Choroid plexus epithelial cell (primary cell): ENCODE measurements at regions not wholly inside any gene's neighbourhood (a gene's known extent, or its start where the extent isn't known, plus 50 kb on each side); places are given as distances from the start of the nearest gene placed in this dataset.
A peak's percentile ranks its signal among the peaks of the same experiment; 100 is the strongest.
"Not testable (repeated sequence)": the region's sequence is repeated elsewhere in the genome, so short reads cannot be mapped to it uniquely, and the experiment has no call there.

Source experiments
- DNase-seq: peaks from one replicate; pipeline ENCODE4 v3.0.0-alpha.2; 2010; ENCODE audit warnings: low read depth
- H3K4me3 ChIP-seq: 2 replicates; pipeline ENCODE4 v1.5.1; 2011; ENCODE audit warnings: low read depth, mild to moderate bottlenecking, control low read depth, low read length, moderate library complexity
- TF ChIP-seq, protein P1 (sequence below): conservative IDR thresholded peaks from 2 replicates; pipeline ENCODE4 v1.5.1; 2011; ENCODE audit warnings: low read depth, mild to moderate bottlenecking, control low read depth, inconsistent platforms, low read length, moderate library complexity

DNA sequence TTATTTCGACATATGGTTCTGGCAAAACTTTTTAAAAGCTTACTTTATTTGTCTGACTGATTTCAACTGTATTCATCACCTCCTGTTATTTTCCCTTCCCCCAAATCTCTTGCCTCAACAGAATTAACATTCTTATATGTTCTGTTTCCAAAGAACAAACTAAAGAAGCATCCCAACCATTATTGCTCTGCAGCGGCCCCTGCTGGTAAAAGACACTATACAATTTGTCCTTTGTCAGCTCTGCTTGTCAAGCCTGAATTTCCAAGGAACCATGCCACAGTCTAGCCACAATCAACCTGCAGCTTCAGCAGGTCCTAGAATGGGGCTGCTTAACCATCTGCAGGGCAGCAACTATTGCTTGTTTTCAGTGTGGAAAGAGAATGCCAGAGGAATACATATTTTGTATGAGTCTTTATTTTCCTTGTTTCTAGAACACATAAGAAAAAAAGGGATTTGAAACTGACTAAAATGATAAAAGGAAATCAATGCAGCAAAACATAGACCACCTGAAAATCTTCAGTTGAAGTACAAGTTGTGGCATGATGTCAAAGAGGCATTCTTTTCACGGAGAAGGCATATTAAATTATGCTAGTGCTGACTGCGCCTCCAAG lies 845.3 kb downstream of the DIAPH3 start:
- peak; percentile 77 for DNase-seq
- TF ChIP-seq, protein P1, sequence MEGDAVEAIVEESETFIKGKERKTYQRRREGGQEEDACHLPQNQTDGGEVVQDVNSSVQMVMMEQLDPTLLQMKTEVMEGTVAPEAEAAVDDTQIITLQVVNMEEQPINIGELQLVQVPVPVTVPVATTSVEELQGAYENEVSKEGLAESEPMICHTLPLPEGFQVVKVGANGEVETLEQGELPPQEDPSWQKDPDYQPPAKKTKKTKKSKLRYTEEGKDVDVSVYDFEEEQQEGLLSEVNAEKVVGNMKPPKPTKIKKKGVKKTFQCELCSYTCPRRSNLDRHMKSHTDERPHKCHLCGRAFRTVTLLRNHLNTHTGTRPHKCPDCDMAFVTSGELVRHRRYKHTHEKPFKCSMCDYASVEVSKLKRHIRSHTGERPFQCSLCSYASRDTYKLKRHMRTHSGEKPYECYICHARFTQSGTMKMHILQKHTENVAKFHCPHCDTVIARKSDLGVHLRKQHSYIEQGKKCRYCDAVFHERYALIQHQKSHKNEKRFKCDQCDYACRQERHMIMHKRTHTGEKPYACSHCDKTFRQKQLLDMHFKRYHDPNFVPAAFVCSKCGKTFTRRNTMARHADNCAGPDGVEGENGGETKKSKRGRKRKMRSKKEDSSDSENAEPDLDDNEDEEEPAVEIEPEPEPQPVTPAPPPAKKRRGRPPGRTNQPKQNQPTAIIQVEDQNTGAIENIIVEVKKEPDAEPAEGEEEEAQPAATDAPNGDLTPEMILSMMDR, result peak; percentile 83
- H3K4me3 ChIP-seq, result no peak overlapping the region

- no peak overlapping the region for H3K4me3 ChIP-seq
- no peak for DNase-seq
- TF ChIP-seq, protein P1, result no peak
Observed at GRCh38 chr13:59319276-59319675, 844.5 kb downstream of the DIAPH3 start.

DNA sequence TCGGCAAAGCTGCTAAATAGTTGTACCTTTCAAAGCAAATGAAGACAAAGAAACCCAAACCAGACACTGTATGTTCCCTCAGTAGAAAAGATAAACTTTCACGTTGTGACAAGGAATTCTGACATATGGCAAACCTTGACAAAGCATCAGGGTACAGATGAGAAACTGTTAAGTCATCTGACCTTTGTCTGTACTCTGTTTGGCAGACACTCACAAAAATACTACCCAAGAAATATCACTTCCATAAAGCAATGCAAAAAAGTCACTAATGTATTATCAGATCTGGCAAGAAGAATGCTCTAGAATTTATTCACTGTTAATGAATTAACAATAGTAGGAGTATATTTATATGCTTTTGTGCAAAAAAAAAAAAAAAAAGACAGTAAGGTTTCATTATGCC lies 843.7 kb downstream of the DIAPH3 start:
- H3K4me3 ChIP-seq, result no peak overlapping the region
- DNase-seq, result no peak
- TF ChIP-seq, protein P1, result no peak

DNA sequence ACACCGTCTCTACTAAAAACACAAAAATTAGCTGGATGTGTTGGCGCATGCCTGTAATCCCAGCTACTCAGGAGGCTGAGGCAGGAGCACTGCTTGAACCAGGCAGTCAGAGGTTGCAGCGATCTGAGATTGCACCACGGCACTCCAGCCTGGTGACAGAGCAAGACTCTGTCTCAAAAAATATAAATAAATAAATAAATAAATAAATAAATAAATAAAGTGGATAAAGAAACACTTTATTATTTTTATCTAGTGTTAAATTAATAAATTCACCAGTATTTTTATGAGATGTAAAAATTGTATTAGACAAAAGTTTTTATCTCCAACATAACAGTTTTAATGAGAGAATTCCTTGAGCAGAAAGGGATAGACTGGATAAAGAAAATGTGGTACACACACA lies 839.3 kb downstream of the DIAPH3 start:
- H3K4me3 ChIP-seq, DNase-seq: not testable (repeated sequence)

- TF ChIP-seq, protein P1, result no peak
- DNase-seq, result no peak
- no peak overlapping the region for H3K4me3 ChIP-seq
Observed at GRCh38 chr13:59326717-59327116, 837.0 kb downstream of the DIAPH3 start.

DNA sequence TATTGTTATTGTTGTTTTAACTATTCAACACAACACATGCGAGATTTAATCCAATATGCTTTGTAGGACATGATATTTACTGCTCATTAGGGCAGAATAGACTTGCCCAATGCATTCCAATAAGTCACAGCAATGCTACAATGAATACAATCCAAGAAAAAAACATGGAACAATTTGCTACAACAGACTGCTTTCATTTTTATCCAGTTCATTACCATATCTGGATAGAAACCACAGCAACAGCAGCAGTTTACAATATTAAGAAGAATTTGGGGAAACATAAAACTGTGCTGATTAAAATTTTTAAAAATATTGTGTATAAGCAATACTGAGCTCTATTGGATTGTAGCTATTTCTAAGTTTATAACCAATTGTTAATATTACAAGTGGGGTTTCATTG lies 833.0 kb downstream of the DIAPH3 start:
- H3K4me3 ChIP-seq, result no peak overlapping the region
- no peak for DNase-seq
- TF ChIP-seq, protein P1, result no peak

DNA sequence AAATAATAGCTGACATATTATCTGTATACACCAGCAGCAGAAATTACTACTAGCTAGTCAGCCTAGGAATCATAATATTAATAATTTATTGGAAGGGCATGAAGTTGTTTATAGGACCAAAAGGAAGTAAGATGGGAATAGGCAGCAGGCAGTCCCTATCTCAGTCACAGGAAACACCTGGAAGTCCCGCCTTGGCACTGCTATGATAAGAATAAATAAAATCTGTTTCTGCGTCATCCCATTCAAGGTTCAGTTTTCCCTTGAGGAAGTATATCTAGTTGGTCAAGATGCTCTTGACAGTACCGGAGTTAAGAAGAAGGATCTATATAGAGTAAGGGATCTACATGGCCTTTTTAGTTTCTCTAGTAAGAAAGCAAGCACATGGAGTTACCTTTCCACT lies 830.8 kb downstream of the DIAPH3 start:
- no peak for DNase-seq
- no peak overlapping the region for H3K4me3 ChIP-seq
- TF ChIP-seq, protein P1, result no peak
